ENCODE measurements at regions not wholly inside any gene's neighbourhood (a gene's known extent, or its start where the extent isn't known, plus 50 kb on each side); places are given as distances from the start of the nearest gene placed in this dataset.

- H3K27me3 ChIP-seq: no peaks in the 10 kb centered on the region
- H4K20me1 ChIP-seq (ENCODE audit: insufficient read depth, poor library complexity, severe bottlenecking): no peaks in the 10 kb centered on the region
- H3K4me1 ChIP-seq (ENCODE audit: insufficient read depth): no peaks in the 10 kb centered on the region
- 86% methylated on average over 8 of the region's 8 CpGs for WGBS (ENCODE audit: low lambda C conversion rate, missing lambda C conversion rate)
- H3K9me2 ChIP-seq (replicated peaks; ENCODE audit: insufficient read depth): no peaks in the 10 kb centered on the region
- H3K4me3 ChIP-seq: no peak overlapping the region
- no peak overlapping the region for H3K4me2 ChIP-seq
- no peak overlapping the region for H2AFZ ChIP-seq
- H3K79me2 ChIP-seq: no peaks in the 10 kb centered on the region
- no peaks in the 10 kb centered on the region for H3K9me3 ChIP-seq (ENCODE audit: low read depth)
- no peak for TF ChIP-seq CTCF (IDR thresholded peaks at IDR 0.05; ENCODE audit: poor library complexity)
- no peak for TF ChIP-seq EZH2 (IDR thresholded peaks at IDR 0.05; ENCODE audit: borderline replicate concordance)
- no peak for TF ChIP-seq EZH2phosphoT487 (IDR thresholded peaks at IDR 0.05; ENCODE audit: low read depth, severe bottlenecking, unreplicated experiment)
- no peaks in the 10 kb centered on the region for H3K36me3 ChIP-seq (replicated peaks; ENCODE audit: insufficient read depth, low read depth)
- DNase-seq (ENCODE audit: low spot score): no peak
- H3K27ac ChIP-seq: no peak overlapping the region
These were observed 239.8 kb upstream of the KLHL1 start for GRCh38 chr13:70347947-70348620.

GRCh38 chr13:70339738-70340137, 231.5 kb upstream of the KLHL1 start:
- Histone ChIP-seq H4K20me1 (ENCODE audit: insufficient read depth, poor library complexity, severe bottlenecking) (no peaks in the 10 kb centered on the region), H3K27me3 (no peaks in the 10 kb centered on the region), H3K4me1 (ENCODE audit: insufficient read depth) (no peaks in the 10 kb centered on the region), H3K9me2 (replicated peaks; ENCODE audit: insufficient read depth) (no peaks in the 10 kb centered on the region), H3K27ac (no peak overlapping the region), H3K36me3 (replicated peaks; ENCODE audit: insufficient read depth, low read depth) (no peaks in the 10 kb centered on the region), H3K9me3 (ENCODE audit: low read depth) (no peaks in the 10 kb centered on the region), H2AFZ (no peak overlapping the region), H3K79me2 (no peaks in the 10 kb centered on the region), H3K4me3 (no peak overlapping the region), H3K4me2 (no peak overlapping the region)
- TF ChIP-seq CTCF (IDR thresholded peaks at IDR 0.05; ENCODE audit: poor library complexity): peak; percentile 47
- no peak for TF ChIP-seq EZH2phosphoT487 (IDR thresholded peaks at IDR 0.05; ENCODE audit: low read depth, severe bottlenecking, unreplicated experiment)
- TF ChIP-seq EZH2 (IDR thresholded peaks at IDR 0.05; ENCODE audit: borderline replicate concordance): no peak
- 63% methylated on average over 4 of the region's 4 CpGs for WGBS (ENCODE audit: low lambda C conversion rate, missing lambda C conversion rate)
- peak; percentile 40 for DNase-seq (ENCODE audit: low spot score)

GRCh38 chr13:70338609-70339008, 230.4 kb upstream of the KLHL1 start:
- no peaks in the 10 kb centered on the region for H3K36me3 ChIP-seq (replicated peaks; ENCODE audit: insufficient read depth, low read depth)
- H2AFZ ChIP-seq: no peak overlapping the region
- H3K4me2 ChIP-seq: no peak overlapping the region
- no peak overlapping the region for H3K4me3 ChIP-seq
- no peak for DNase-seq (ENCODE audit: low spot score)
- TF ChIP-seq EZH2 (IDR thresholded peaks at IDR 0.05; ENCODE audit: borderline replicate concordance): no peak
- no peak for TF ChIP-seq EZH2phosphoT487 (IDR thresholded peaks at IDR 0.05; ENCODE audit: low read depth, severe bottlenecking, unreplicated experiment)
- TF ChIP-seq CTCF (IDR thresholded peaks at IDR 0.05; ENCODE audit: poor library complexity): no peak
- H3K27me3 ChIP-seq: no peaks in the 10 kb centered on the region
- H3K4me1 ChIP-seq (ENCODE audit: insufficient read depth): no peaks in the 10 kb centered on the region
- no peak overlapping the region for H3K27ac ChIP-seq
- 94% methylated on average over 1 of the region's 1 CpG for WGBS (ENCODE audit: low lambda C conversion rate, missing lambda C conversion rate)
- H3K9me2 ChIP-seq (replicated peaks; ENCODE audit: insufficient read depth): no peaks in the 10 kb centered on the region
- H4K20me1 ChIP-seq (ENCODE audit: insufficient read depth, poor library complexity, severe bottlenecking): no peaks in the 10 kb centered on the region
- H3K9me3 ChIP-seq (ENCODE audit: low read depth): no peaks in the 10 kb centered on the region
- H3K79me2 ChIP-seq: no peaks in the 10 kb centered on the region

All from hepatocyte (in vitro differentiated cells).